H9 (cell line): ENCODE measurements at regions not wholly inside any gene's neighbourhood (a gene's known extent, or its start where the extent isn't known, plus 50 kb on each side); places are given as distances from the start of the nearest gene placed in this dataset.

ENCODE experiments used
- DNase-seq: peaks from one replicate; pipeline ENCODE4 v3.0.0-alpha.2; 2017
- H2AFZ ChIP-seq: one replicate; pipeline ENCODE4 v1.6.1; 2013; ENCODE audit warnings: mild to moderate bottlenecking, low read length, control low read depth, moderate library complexity
- H2AK5ac ChIP-seq: 2 replicates; pipeline ENCODE4 v1.6.1; 2013; ENCODE audit warnings: low read length, control low read depth, mixed read lengths; ENCODE audit not compliant: insufficient read length
- H2BK120ac ChIP-seq: one replicate; pipeline ENCODE4 v1.6.1; 2013; ENCODE audit warnings: low read depth, mild to moderate bottlenecking, low read length, control low read depth, inconsistent platforms; ENCODE audit not compliant: poor library complexity, severe bottlenecking
- H2BK12ac ChIP-seq: 2 replicates; pipeline ENCODE4 v1.6.1; 2013; ENCODE audit warnings: low read length, control low read depth, mixed read lengths, low read depth; ENCODE audit not compliant: insufficient read length
- H2BK15ac ChIP-seq: 2 replicates; pipeline ENCODE4 v1.6.1; 2013; ENCODE audit warnings: low read depth, low read length, control low read depth
- H2BK20ac ChIP-seq: one replicate; pipeline ENCODE4 v1.6.1; 2013; ENCODE audit warnings: low read depth, mild to moderate bottlenecking, low read length, control low read depth, inconsistent platforms; ENCODE audit not compliant: poor library complexity, severe bottlenecking
- H2BK5ac ChIP-seq: 2 replicates; pipeline ENCODE4 v1.6.1; 2013; ENCODE audit warnings: low read length, control low read depth, mixed read lengths; ENCODE audit not compliant: insufficient read length
- H3K14ac ChIP-seq: 2 replicates; pipeline ENCODE4 v1.6.1; 2013; ENCODE audit warnings: low read length, control low read depth; ENCODE audit not compliant: insufficient read depth
- H3K18ac ChIP-seq: 2 replicates; pipeline ENCODE4 v1.6.1; 2013; ENCODE audit warnings: low read depth, mild to moderate bottlenecking, mixed read lengths, low read length, control low read depth; ENCODE audit not compliant: insufficient read length
- H3K23ac ChIP-seq: 2 replicates; pipeline ENCODE4 v1.6.1; 2013; ENCODE audit warnings: low read length, control low read depth, mixed read lengths, low read depth; ENCODE audit not compliant: insufficient read length
- H3K23me2 ChIP-seq: 2 replicates; pipeline ENCODE4 v1.6.1; 2013; ENCODE audit warnings: low read depth, mild to moderate bottlenecking, mixed read lengths, low read length, control low read depth; ENCODE audit not compliant: insufficient read length, poor library complexity, severe bottlenecking
- H3K27ac ChIP-seq: 2 replicates; pipeline ENCODE4 v1.5.1; 2013; ENCODE audit warnings: low read length, control low read depth, mixed read lengths, low read depth; ENCODE audit not compliant: insufficient read length
- H3K27me3 ChIP-seq: 2 replicates; pipeline ENCODE4 v1.6.1; 2013; ENCODE audit warnings: low read length, control low read depth, inconsistent platforms; ENCODE audit not compliant: insufficient read depth
- H3K4ac ChIP-seq: 2 replicates; pipeline ENCODE4 v1.6.1; 2013; ENCODE audit warnings: low read depth, mild to moderate bottlenecking, control low read depth, inconsistent platforms, low read length, moderate library complexity
- H3K4me1 ChIP-seq: 2 replicates; pipeline ENCODE4 v1.6.1; 2013; ENCODE audit warnings: low read length, control low read depth, inconsistent platforms; ENCODE audit not compliant: insufficient read depth
- H3K4me2 ChIP-seq: 2 replicates; pipeline ENCODE4 v1.6.1; 2013; ENCODE audit warnings: low read length, control low read depth, mixed read lengths; ENCODE audit not compliant: insufficient read length, insufficient read depth
- H3K56ac ChIP-seq: 2 replicates; pipeline ENCODE4 v1.6.1; 2013; ENCODE audit warnings: low read depth, mild to moderate bottlenecking, mixed read lengths, low read length, control low read depth; ENCODE audit not compliant: insufficient read length
- H3K79me1 ChIP-seq: 2 replicates; pipeline ENCODE4 v1.6.1; 2013; ENCODE audit warnings: low read depth, mild to moderate bottlenecking, moderate library complexity, low read length, control low read depth, inconsistent platforms; ENCODE audit not compliant: insufficient read depth, poor library complexity, severe bottlenecking
- H3K79me2 ChIP-seq: 2 replicates; pipeline ENCODE4 v1.6.1; 2013; ENCODE audit warnings: low read length, control low read depth, inconsistent platforms; ENCODE audit not compliant: insufficient read depth
- H3K9ac ChIP-seq: 2 replicates; pipeline ENCODE4 v1.6.1; 2013; ENCODE audit warnings: low read length, control low read depth, mixed read lengths; ENCODE audit not compliant: insufficient read length; ENCODE audit errors: extremely low read depth
- H3K9me3 ChIP-seq: one replicate; pipeline ENCODE4 v1.6.1; 2013; ENCODE audit warnings: low read depth, low read length, inconsistent platforms; ENCODE audit not compliant: control insufficient read depth
- H3T11ph ChIP-seq: one replicate; pipeline ENCODE4 v1.6.1; 2013; ENCODE audit warnings: mild to moderate bottlenecking, low read length, control low read depth, inconsistent platforms
- H4K20me1 ChIP-seq: one replicate; pipeline ENCODE4 v1.6.1; 2013; ENCODE audit not compliant: control insufficient read depth, insufficient read length, insufficient read depth
- H4K5ac ChIP-seq: 2 replicates; pipeline ENCODE4 v1.6.1; 2013; ENCODE audit warnings: low read depth, mild to moderate bottlenecking, mixed read lengths, low read length, control low read depth; ENCODE audit not compliant: insufficient read length
- H4K8ac ChIP-seq: replicated peaks from 2 replicates; pipeline ENCODE4 v1.6.1; 2013; ENCODE audit warnings: low read length, control low read depth, mixed read lengths, low read depth; ENCODE audit not compliant: insufficient read length
- H4K91ac ChIP-seq: 2 replicates; pipeline ENCODE4 v1.6.1; 2013; ENCODE audit warnings: low read depth, mild to moderate bottlenecking, moderate library complexity, mixed read lengths, low read length, control low read depth; ENCODE audit not compliant: insufficient read length
- H3K27ac Mint-ChIP-seq, 3 experiments: 2 replicates in 2 of 3; 3 replicates in 1 of 3; pipeline ENCODE4 v1.8.0; 2020 to 2021; ENCODE audit warnings: mixed read lengths in 3 of 3, mild to moderate bottlenecking in 1 of 3, moderate library complexity in 1 of 3
- H3K27me3 Mint-ChIP-seq: 2 replicates; pipeline ENCODE4 v1.8.0; 2021; ENCODE audit warnings: low read depth, mild to moderate bottlenecking, moderate library complexity, mixed read lengths
- H3K36me3 Mint-ChIP-seq, 3 experiments: 2 replicates in 2 of 3; 3 replicates in 1 of 3; pipeline ENCODE4 v1.8.0; 2020 to 2021; ENCODE audit warnings: low read depth in 3 of 3, mixed read lengths in 3 of 3; ENCODE audit not compliant: insufficient read depth in 1 of 3
- H3K4me1 Mint-ChIP-seq, 2 experiments: 2 replicates each; pipeline ENCODE4 v1.8.0; 2020; ENCODE audit warnings: mixed read lengths in 2 of 2
- H3K4me3 Mint-ChIP-seq, 2 experiments: 2 replicates in 1 of 2; 3 replicates in 1 of 2; pipeline ENCODE4 v1.8.0; 2020 to 2021; ENCODE audit warnings: mild to moderate bottlenecking in 2 of 2, mixed read lengths in 2 of 2, moderate library complexity in 1 of 2
- H3K9me3 Mint-ChIP-seq, 2 experiments: 2 replicates in 1 of 2; 3 replicates in 1 of 2; pipeline ENCODE4 v1.8.0; 2020; ENCODE audit warnings: mild to moderate bottlenecking in 2 of 2, mixed read lengths in 2 of 2, moderate library complexity in 1 of 2
- WGBS: extraction: QIAGEN DNeasy Blood & Tissue Kit; methylation state at CpG from one replicate; pipeline ENCODE4 v1.1.7; 2013; ENCODE audit warnings: missing lambda C conversion rate, low lambda C conversion rate, mixed read lengths; ENCODE audit not compliant: insufficient read length; ENCODE audit errors: extremely low coverage; 5-methylcytosine and 5-hydroxymethylcytosine counted together
- TF ChIP-seq, protein P1 (sequence below): fragments of 200-600 bp; sonication (generic); conservative IDR thresholded peaks from 3 replicates; pipeline ENCODE4 v1.8.0; 2021; ENCODE audit warnings: antibody characterized with exemption, mild to moderate bottlenecking

GRCh38 chr1:90856463-90857007, 139.4 kb upstream of the BARHL2 start:
- H3K27me3 Mint-ChIP-seq = peaks cover 22% of the 10 kb centered on the region

More at GRCh38 chr1:90856463-90857007, 139.4 kb upstream of the BARHL2 start:
- no CpG with 5 or more reads among the region's 7 CpGs for WGBS
- H2BK5ac ChIP-seq = no peak overlapping the region
- H4K5ac ChIP-seq = no peak overlapping the region
- no peak overlapping the region; a peak in 2 of 5 replicates for H3K4me3 Mint-ChIP-seq
- H3K36me3 Mint-ChIP-seq = no peaks in the 10 kb centered on the region; a peak in 1 of 7 replicates
- H3K9me3 ChIP-seq = no peaks in the 10 kb centered on the region
- no peak overlapping the region for H3K4ac ChIP-seq
- TF ChIP-seq, protein P1, sequence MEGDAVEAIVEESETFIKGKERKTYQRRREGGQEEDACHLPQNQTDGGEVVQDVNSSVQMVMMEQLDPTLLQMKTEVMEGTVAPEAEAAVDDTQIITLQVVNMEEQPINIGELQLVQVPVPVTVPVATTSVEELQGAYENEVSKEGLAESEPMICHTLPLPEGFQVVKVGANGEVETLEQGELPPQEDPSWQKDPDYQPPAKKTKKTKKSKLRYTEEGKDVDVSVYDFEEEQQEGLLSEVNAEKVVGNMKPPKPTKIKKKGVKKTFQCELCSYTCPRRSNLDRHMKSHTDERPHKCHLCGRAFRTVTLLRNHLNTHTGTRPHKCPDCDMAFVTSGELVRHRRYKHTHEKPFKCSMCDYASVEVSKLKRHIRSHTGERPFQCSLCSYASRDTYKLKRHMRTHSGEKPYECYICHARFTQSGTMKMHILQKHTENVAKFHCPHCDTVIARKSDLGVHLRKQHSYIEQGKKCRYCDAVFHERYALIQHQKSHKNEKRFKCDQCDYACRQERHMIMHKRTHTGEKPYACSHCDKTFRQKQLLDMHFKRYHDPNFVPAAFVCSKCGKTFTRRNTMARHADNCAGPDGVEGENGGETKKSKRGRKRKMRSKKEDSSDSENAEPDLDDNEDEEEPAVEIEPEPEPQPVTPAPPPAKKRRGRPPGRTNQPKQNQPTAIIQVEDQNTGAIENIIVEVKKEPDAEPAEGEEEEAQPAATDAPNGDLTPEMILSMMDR = no peak
- DNase-seq = no peak
- peaks cover 9 to 13% of the 10 kb centered on the region in 2 experiments for H3K4me1 Mint-ChIP-seq
- H4K91ac ChIP-seq = no peak overlapping the region
- H4K20me1 ChIP-seq = no peaks in the 10 kb centered on the region
- no peak overlapping the region for H2BK120ac ChIP-seq
- no peak overlapping the region for H3T11ph ChIP-seq
- H2AFZ ChIP-seq = no peak overlapping the region
- H3K56ac ChIP-seq = no peak overlapping the region
- peaks cover 5% of the 10 kb centered on the region for H3K23me2 ChIP-seq
- H3K79me1 ChIP-seq = no peaks in the 10 kb centered on the region
- H2BK15ac ChIP-seq = no peak overlapping the region
- H2BK12ac ChIP-seq = no peak overlapping the region
- no peak overlapping the region for H4K8ac ChIP-seq
- H3K4me1 ChIP-seq = no peaks in the 10 kb centered on the region; the same call in 1 of the 2 replicates
- H3K27me3 ChIP-seq = peaks cover 6% of the 10 kb centered on the region; the same call in 1 of the 2 replicates
- no peak overlapping the region for H3K23ac ChIP-seq
- no peaks in the 10 kb centered on the region for H3K79me2 ChIP-seq
- no peak overlapping the region for H3K18ac ChIP-seq
- H2AK5ac ChIP-seq = no peak overlapping the region
- H3K4me2 ChIP-seq = no peak overlapping the region
- no peak overlapping the region for H3K14ac ChIP-seq
- peaks cover 1 to 4% of the 10 kb centered on the region in 2 experiments; a peak in 3 of 5 replicates for H3K9me3 Mint-ChIP-seq
- H2BK20ac ChIP-seq = no peak overlapping the region
- no peak overlapping the region for H3K27ac Mint-ChIP-seq
- no peak overlapping the region for H3K9ac ChIP-seq
- no peak overlapping the region for H3K27ac ChIP-seq
